H9 (cell line): ENCODE measurements at regions not wholly inside any gene's neighbourhood (a gene's known extent, or its start where the extent isn't known, plus 50 kb on each side); places are given as distances from the start of the nearest gene placed in this dataset.

Experiments used
- DNase-seq: peaks from one replicate; pipeline ENCODE4 v3.0.0-alpha.2; 2017
- H2AFZ ChIP-seq: one replicate; pipeline ENCODE4 v1.6.1; 2013; ENCODE audit warnings: mild to moderate bottlenecking, low read length, control low read depth, moderate library complexity
- H2AK5ac ChIP-seq: 2 replicates; pipeline ENCODE4 v1.6.1; 2013; ENCODE audit warnings: low read length, control low read depth, mixed read lengths; ENCODE audit not compliant: insufficient read length
- H2BK120ac ChIP-seq: one replicate; pipeline ENCODE4 v1.6.1; 2013; ENCODE audit warnings: low read depth, mild to moderate bottlenecking, low read length, control low read depth, inconsistent platforms; ENCODE audit not compliant: poor library complexity, severe bottlenecking
- H2BK12ac ChIP-seq: 2 replicates; pipeline ENCODE4 v1.6.1; 2013; ENCODE audit warnings: low read length, control low read depth, mixed read lengths, low read depth; ENCODE audit not compliant: insufficient read length
- H2BK15ac ChIP-seq: 2 replicates; pipeline ENCODE4 v1.6.1; 2013; ENCODE audit warnings: low read depth, low read length, control low read depth
- H2BK20ac ChIP-seq: one replicate; pipeline ENCODE4 v1.6.1; 2013; ENCODE audit warnings: low read depth, mild to moderate bottlenecking, low read length, control low read depth, inconsistent platforms; ENCODE audit not compliant: poor library complexity, severe bottlenecking
- H2BK5ac ChIP-seq: 2 replicates; pipeline ENCODE4 v1.6.1; 2013; ENCODE audit warnings: low read length, control low read depth, mixed read lengths; ENCODE audit not compliant: insufficient read length
- H3K14ac ChIP-seq: 2 replicates; pipeline ENCODE4 v1.6.1; 2013; ENCODE audit warnings: low read length, control low read depth; ENCODE audit not compliant: insufficient read depth
- H3K18ac ChIP-seq: 2 replicates; pipeline ENCODE4 v1.6.1; 2013; ENCODE audit warnings: low read depth, mild to moderate bottlenecking, mixed read lengths, low read length, control low read depth; ENCODE audit not compliant: insufficient read length
- H3K23ac ChIP-seq: 2 replicates; pipeline ENCODE4 v1.6.1; 2013; ENCODE audit warnings: low read length, control low read depth, mixed read lengths, low read depth; ENCODE audit not compliant: insufficient read length
- H3K23me2 ChIP-seq: 2 replicates; pipeline ENCODE4 v1.6.1; 2013; ENCODE audit warnings: low read depth, mild to moderate bottlenecking, mixed read lengths, low read length, control low read depth; ENCODE audit not compliant: insufficient read length, poor library complexity, severe bottlenecking
- H3K27ac ChIP-seq: 2 replicates; pipeline ENCODE4 v1.5.1; 2013; ENCODE audit warnings: low read length, control low read depth, mixed read lengths, low read depth; ENCODE audit not compliant: insufficient read length
- H3K27me3 ChIP-seq: 2 replicates; pipeline ENCODE4 v1.6.1; 2013; ENCODE audit warnings: low read length, control low read depth, inconsistent platforms; ENCODE audit not compliant: insufficient read depth
- H3K4ac ChIP-seq: 2 replicates; pipeline ENCODE4 v1.6.1; 2013; ENCODE audit warnings: low read depth, mild to moderate bottlenecking, control low read depth, inconsistent platforms, low read length, moderate library complexity
- H3K4me1 ChIP-seq: 2 replicates; pipeline ENCODE4 v1.6.1; 2013; ENCODE audit warnings: low read length, control low read depth, inconsistent platforms; ENCODE audit not compliant: insufficient read depth
- H3K4me2 ChIP-seq: 2 replicates; pipeline ENCODE4 v1.6.1; 2013; ENCODE audit warnings: low read length, control low read depth, mixed read lengths; ENCODE audit not compliant: insufficient read length, insufficient read depth
- H3K56ac ChIP-seq: 2 replicates; pipeline ENCODE4 v1.6.1; 2013; ENCODE audit warnings: low read depth, mild to moderate bottlenecking, mixed read lengths, low read length, control low read depth; ENCODE audit not compliant: insufficient read length
- H3K79me1 ChIP-seq: 2 replicates; pipeline ENCODE4 v1.6.1; 2013; ENCODE audit warnings: low read depth, mild to moderate bottlenecking, moderate library complexity, low read length, control low read depth, inconsistent platforms; ENCODE audit not compliant: insufficient read depth, poor library complexity, severe bottlenecking
- H3K79me2 ChIP-seq: 2 replicates; pipeline ENCODE4 v1.6.1; 2013; ENCODE audit warnings: low read length, control low read depth, inconsistent platforms; ENCODE audit not compliant: insufficient read depth
- H3K9ac ChIP-seq: 2 replicates; pipeline ENCODE4 v1.6.1; 2013; ENCODE audit warnings: low read length, control low read depth, mixed read lengths; ENCODE audit not compliant: insufficient read length; ENCODE audit errors: extremely low read depth
- H3K9me3 ChIP-seq: one replicate; pipeline ENCODE4 v1.6.1; 2013; ENCODE audit warnings: low read depth, low read length, inconsistent platforms; ENCODE audit not compliant: control insufficient read depth
- H3T11ph ChIP-seq: one replicate; pipeline ENCODE4 v1.6.1; 2013; ENCODE audit warnings: mild to moderate bottlenecking, low read length, control low read depth, inconsistent platforms
- H4K20me1 ChIP-seq: one replicate; pipeline ENCODE4 v1.6.1; 2013; ENCODE audit not compliant: control insufficient read depth, insufficient read length, insufficient read depth
- H4K5ac ChIP-seq: 2 replicates; pipeline ENCODE4 v1.6.1; 2013; ENCODE audit warnings: low read depth, mild to moderate bottlenecking, mixed read lengths, low read length, control low read depth; ENCODE audit not compliant: insufficient read length
- H4K8ac ChIP-seq: replicated peaks from 2 replicates; pipeline ENCODE4 v1.6.1; 2013; ENCODE audit warnings: low read length, control low read depth, mixed read lengths, low read depth; ENCODE audit not compliant: insufficient read length
- H4K91ac ChIP-seq: 2 replicates; pipeline ENCODE4 v1.6.1; 2013; ENCODE audit warnings: low read depth, mild to moderate bottlenecking, moderate library complexity, mixed read lengths, low read length, control low read depth; ENCODE audit not compliant: insufficient read length
- H3K27ac Mint-ChIP-seq, 3 experiments: 2 replicates in 2 of 3; 3 replicates in 1 of 3; pipeline ENCODE4 v1.8.0; 2020 to 2021; ENCODE audit warnings: mixed read lengths in 3 of 3, mild to moderate bottlenecking in 1 of 3, moderate library complexity in 1 of 3
- H3K27me3 Mint-ChIP-seq: 2 replicates; pipeline ENCODE4 v1.8.0; 2021; ENCODE audit warnings: low read depth, mild to moderate bottlenecking, moderate library complexity, mixed read lengths
- H3K36me3 Mint-ChIP-seq, 3 experiments: 2 replicates in 2 of 3; 3 replicates in 1 of 3; pipeline ENCODE4 v1.8.0; 2020 to 2021; ENCODE audit warnings: low read depth in 3 of 3, mixed read lengths in 3 of 3; ENCODE audit not compliant: insufficient read depth in 1 of 3
- H3K4me1 Mint-ChIP-seq, 2 experiments: 2 replicates each; pipeline ENCODE4 v1.8.0; 2020; ENCODE audit warnings: mixed read lengths in 2 of 2
- H3K4me3 Mint-ChIP-seq, 2 experiments: 2 replicates in 1 of 2; 3 replicates in 1 of 2; pipeline ENCODE4 v1.8.0; 2020 to 2021; ENCODE audit warnings: mild to moderate bottlenecking in 2 of 2, mixed read lengths in 2 of 2, moderate library complexity in 1 of 2
- H3K9me3 Mint-ChIP-seq, 2 experiments: 2 replicates in 1 of 2; 3 replicates in 1 of 2; pipeline ENCODE4 v1.8.0; 2020; ENCODE audit warnings: mild to moderate bottlenecking in 2 of 2, mixed read lengths in 2 of 2, moderate library complexity in 1 of 2
- CTCF ChIP-seq: fragments of 200-600 bp; sonication (generic); conservative IDR thresholded peaks from 3 replicates; pipeline ENCODE4 v1.8.0; 2021; ENCODE audit warnings: antibody characterized with exemption, mild to moderate bottlenecking
- WGBS: extraction: QIAGEN DNeasy Blood & Tissue Kit; methylation state at CpG from one replicate; pipeline ENCODE4 v1.1.7; 2013; ENCODE audit warnings: missing lambda C conversion rate, low lambda C conversion rate, mixed read lengths; ENCODE audit not compliant: insufficient read length; ENCODE audit errors: extremely low coverage; 5-methylcytosine and 5-hydroxymethylcytosine counted together

- no peak overlapping the region for H3K27ac ChIP-seq
- Mint-ChIP-seq H3K9me3 (no peaks in the 10 kb centered on the region; a peak in 1 of 5 replicates), H3K36me3 (no peaks in the 10 kb centered on the region), H3K27ac (no peak overlapping the region), H3K4me3 (no peak overlapping the region), H3K27me3 (peaks cover 2% of the 10 kb centered on the region), H3K4me1 (peaks cover 3 to 5% of the 10 kb centered on the region in 2 experiments; a peak in 2 of 4 replicates)
- TF ChIP-seq CTCF: no peak
- no peaks in the 10 kb centered on the region for H3K4me1 ChIP-seq
- no peak overlapping the region for H3K4ac ChIP-seq
- H2BK20ac ChIP-seq: no peak overlapping the region
- no peak overlapping the region for H3K23ac ChIP-seq
- no peak for DNase-seq
- H2AFZ ChIP-seq: no peak overlapping the region
- H3K56ac ChIP-seq: no peak overlapping the region
- no peaks in the 10 kb centered on the region for H3K79me1 ChIP-seq
- H2BK12ac ChIP-seq: no peak overlapping the region
- H2BK15ac ChIP-seq: no peak overlapping the region
- H2BK5ac ChIP-seq: no peak overlapping the region
- no peaks in the 10 kb centered on the region for H3K23me2 ChIP-seq
- H3K9me3 ChIP-seq: no peaks in the 10 kb centered on the region
- no peaks in the 10 kb centered on the region for H3K79me2 ChIP-seq
- no peak overlapping the region for H3K4me2 ChIP-seq
- no peak overlapping the region for H4K8ac ChIP-seq
- WGBS: no CpG with 5 or more reads among the region's 8 CpGs
- no peaks in the 10 kb centered on the region for H4K20me1 ChIP-seq
- H4K91ac ChIP-seq: no peak overlapping the region
- no peak overlapping the region for H2AK5ac ChIP-seq
- H3K14ac ChIP-seq: no peak overlapping the region
- no peak overlapping the region for H2BK120ac ChIP-seq
- H3T11ph ChIP-seq: no peak overlapping the region
- H4K5ac ChIP-seq: no peak overlapping the region
- no peaks in the 10 kb centered on the region for H3K27me3 ChIP-seq
- no peak overlapping the region for H3K18ac ChIP-seq
- H3K9ac ChIP-seq: no peak overlapping the region
These were observed 141.9 kb upstream of the CDH5 start for GRCh38 chr16:66224626-66225025.
